Endothelial cell of hepatic sinusoid (primary cell): ENCODE measurements at regions not wholly inside any gene's neighbourhood (a gene's known extent, or its start where the extent isn't known, plus 50 kb on each side); places are given as distances from the start of the nearest gene placed in this dataset.

Experiments used
- in situ Hi-C: cut with HindIII; loops from 2 replicates; pipeline ENCODE4 v1.10.0; 2017; ENCODE audit warnings: low sequenced_read_pairs

DNA sequence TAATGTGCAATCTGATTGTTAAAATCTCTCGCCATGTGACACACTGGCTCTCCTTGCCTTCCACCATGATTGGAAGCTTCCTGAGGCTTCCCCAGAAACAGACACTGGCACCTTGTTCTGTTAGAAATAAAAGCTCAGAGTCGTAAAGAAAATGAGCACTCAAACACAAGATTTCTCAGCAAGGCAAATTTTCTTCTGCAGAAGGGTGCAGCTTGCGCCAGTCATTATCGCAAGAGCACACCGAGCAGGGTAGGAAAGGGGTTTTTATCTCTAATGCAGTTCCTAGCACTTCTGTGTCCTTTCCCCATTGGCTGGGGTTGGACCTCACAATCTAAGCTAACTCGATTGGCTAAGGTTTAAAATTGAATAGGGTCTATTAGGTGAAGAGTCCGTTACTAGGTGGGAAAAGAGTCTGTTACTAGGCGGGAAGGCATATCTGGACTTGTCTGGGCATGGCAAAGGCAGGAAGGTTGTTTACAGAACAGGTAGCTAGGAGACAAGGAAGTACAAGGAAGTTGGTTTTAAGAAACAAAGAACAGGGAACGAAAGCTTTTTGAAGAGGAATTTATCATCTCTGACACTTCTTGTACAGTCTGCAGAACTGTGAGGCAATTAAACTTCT is 62.6 kb upstream of the BICD1 start:
- in situ Hi-C loops, result loop anchor here (5.0 kb wide), 1 partner anchor 67 kb away; no protein-coding TSS in a partner anchor

DNA sequence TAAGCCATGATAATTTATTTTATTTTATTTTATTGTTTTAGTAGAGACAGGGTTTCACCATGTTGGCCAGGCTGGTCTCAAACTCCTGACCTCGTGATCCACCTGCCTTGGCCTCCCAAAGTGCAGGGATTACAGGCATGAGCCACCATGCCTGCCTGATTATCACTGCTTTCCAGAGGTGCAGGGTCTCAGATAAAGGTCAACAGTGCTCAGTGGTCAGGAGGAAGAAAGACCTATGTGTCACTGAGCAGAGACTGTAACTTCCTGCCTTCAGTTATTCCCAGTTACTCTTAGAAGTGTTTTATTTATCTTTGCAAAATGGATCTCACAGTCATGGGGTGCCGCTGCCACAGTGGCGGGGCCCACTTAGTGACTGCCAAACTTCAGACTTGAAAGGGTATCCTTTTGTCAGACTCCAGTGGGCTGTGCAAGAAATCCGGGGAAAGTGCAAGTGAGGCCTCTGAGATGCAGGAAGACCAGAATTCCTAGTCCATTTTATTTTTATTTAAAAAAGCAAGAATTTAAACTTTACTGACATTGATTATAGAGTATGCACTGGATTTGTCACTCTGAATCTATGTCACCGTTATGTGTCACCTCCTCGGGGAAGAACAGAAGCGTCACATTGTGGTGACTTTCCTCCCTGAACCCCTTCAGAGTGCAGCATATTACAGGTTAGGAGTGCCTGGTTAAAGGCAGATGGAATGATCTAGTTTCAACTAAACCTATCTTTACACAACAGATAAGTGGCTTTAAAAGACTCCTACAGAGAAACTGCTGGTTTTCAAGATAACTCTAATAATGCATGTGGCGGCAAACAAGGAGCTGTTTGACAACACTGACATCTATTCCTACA is 59.1 kb upstream of the BICD1 start:
- in situ Hi-C loops, result no loop called here

DNA sequence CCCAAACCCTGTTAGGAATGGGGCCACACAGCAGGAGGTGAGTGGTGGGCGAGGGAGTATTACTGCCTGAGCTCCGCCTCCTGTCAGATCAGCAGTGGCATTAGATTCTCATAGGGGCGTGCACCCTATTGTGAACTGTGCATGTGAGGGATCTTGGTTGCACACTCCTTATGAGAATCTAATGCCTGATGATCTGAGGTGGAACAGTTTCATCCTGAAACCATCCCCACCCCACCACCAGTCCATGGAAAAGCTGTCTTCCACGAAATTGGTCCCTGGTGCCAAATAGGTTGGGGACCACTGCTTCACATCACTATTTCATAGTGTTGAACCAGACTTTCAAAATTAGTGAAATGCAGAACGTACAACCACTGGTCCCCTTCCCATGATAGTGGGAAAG is 57.9 kb upstream of the BICD1 start:
- in situ Hi-C loops, result no loop called here

DNA sequence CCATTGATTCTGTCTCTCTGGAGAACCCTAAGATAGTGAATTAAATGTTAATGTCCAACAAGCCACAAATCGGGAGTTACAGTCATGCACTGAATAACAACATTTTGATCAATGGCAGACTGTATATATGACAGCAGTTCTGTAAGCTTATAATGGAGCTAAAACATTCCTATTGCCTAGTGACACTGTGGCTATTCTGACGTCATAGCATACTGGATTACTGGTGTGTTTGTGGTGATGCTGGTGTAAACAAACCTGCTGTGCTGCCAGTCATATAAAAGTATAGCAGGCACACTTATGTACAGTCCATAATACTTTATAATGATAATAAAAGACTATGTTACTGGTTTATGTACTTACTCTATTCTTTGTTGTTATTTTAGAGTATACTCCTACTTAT is 56.7 kb upstream of the BICD1 start:
- in situ Hi-C loops, result no loop called here

DNA sequence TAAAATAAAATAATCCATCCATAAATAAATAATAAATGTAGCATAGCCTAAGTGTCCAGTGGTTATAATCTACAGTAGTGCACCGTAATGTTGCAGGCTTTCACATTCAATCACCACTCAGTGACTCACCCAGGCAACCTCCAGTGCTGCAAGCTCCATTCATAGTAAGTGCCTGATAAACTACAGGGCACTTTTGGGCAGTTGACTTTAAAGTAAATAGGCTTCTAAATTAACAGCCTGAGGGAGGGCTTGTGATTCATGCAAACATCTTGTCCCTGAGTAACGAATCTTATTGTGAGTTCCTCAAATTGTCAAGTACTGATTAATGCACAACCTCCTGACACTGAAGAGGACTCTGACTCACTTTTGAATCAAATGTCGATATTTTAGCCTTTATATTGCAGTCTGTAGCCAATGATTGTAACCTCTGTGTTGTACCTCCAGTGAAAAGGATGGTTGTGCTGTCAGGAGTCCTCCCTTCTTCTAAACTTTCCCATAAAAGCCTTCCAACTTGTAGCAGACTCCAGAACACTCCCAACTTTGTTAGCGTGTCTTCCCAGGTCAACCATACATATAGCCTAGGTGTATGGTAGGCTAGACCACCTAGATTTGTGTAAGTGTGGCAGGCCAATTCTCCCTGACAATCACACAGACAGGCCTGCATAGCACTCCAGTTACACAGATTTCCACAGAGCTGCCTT is 55.0 kb upstream of the BICD1 start:
- in situ Hi-C loops, result no loop called here

DNA sequence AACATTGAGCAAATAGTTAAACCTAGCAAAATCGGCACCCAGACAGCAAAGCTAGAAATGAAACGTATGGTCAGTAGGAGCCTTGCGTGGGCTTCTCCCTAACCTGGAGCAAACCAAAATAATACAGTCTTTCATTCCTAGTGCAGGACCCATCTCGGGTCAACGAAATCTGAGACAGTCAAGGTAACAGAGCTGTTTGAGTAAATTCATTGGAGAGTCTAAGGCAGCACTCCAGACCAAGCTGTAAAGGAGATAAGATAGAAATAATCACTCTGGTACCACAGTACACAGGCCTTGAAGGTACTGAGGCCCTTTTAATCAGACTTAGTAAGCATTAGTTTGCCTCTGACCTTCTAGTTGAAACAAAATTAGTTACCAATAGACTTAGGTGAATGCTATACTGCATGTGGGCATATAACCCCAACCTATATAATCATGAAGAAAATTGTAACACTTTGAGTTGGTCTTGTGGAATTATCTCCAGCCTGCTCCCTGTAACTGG is 54.4 kb upstream of the BICD1 start:
- in situ Hi-C loops, result no loop called here

DNA sequence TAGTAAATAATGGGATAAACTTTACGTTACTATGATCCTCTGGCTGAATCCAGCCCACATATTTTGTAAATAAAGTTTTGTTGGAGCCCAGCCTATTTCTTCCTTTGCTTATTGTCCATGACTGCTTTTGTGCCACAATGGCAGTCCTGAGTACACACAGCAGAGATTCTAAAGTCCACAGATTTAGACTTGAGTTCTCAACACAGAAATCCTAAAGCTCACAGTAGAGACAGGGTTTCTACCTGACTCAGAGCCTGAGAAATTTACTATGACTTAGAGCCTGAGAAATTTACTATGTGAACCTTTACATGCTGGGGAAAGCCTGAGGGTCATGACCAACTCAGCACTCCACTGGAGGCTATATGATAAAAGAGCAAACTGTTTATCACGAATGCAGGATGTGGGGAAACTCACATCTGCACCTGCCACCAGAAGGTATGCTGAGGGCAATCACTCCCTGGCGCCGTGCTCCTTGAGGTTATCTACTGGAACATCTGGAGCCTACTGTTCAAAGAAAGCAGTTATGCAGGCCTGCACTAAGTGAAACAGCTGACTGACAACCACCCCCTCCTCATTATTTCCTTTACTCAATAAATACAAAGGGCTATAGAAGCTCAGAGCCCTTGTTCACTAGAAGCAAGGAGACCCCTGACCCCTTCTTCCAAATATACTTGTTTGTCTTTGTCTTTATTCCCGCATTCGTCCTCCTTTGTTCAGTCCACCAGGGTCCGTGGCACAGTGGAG is 52.6 kb upstream of the BICD1 start:
- in situ Hi-C loops, result no loop called here
